Endothelial cell of umbilical vein (primary cell): ENCODE measurements at regions not wholly inside any gene's neighbourhood (a gene's known extent, or its start where the extent isn't known, plus 50 kb on each side); places are given as distances from the start of the nearest gene placed in this dataset.

Experiments
- BruUV-seq: library from RNA; stranded (reverse); fragments of 400-500 nt; replicated peaks from 2 replicates; lab custom pipeline; 2021; lab: Mats Ljungman, UMichigan
- CTCF ChIA-PET: fragments of 300-600, 350-600 bp; sonication (Branson Sonifier 250); formaldehyde crosslinking; loops from one replicate; lab custom pipeline; 2021; ENCODE audit warnings: antibody characterized with exemption, inconsistent platforms; lab: Charles Lee
- POLR2A ChIA-PET: fragments of 300-600, 350-600 bp; sonication (Branson Sonifier 250); formaldehyde crosslinking; loops from one replicate; lab custom pipeline; 2021; ENCODE audit warnings: antibody characterized with exemption, inconsistent platforms; lab: Charles Lee
- DNase-seq: peaks from one replicate; pipeline ENCODE4 v3.0.0-alpha.2; 2011; ENCODE audit warnings: low read depth, low spot score
- FAIRE-seq: peaks from 2 replicates; lab custom pipeline; 2011; peaks lifted over from hg19 to GRCh38; lab: Jason Lieb, UNC
- H2AFZ ChIP-seq: 2 replicates; pipeline ENCODE4 v1.6.0; 2012; ENCODE audit warnings: low read depth, low read length, control low read depth, inconsistent platforms
- H3K27ac ChIP-seq: 2 replicates; pipeline ENCODE4 v1.5.1; 2011; ENCODE audit warnings: low read depth, mild to moderate bottlenecking, control low read depth, low read length, moderate library complexity; ENCODE audit not compliant: insufficient read depth
- H3K27me3 ChIP-seq, 2 experiments: 2 replicates each; pipeline versions ENCODE4 v1.6.0 to v1.6.1; 2011; ENCODE audit warnings: low read length in 2 of 2, mixed read lengths in 1 of 2; ENCODE audit not compliant: control insufficient read depth in 2 of 2, insufficient read depth in 2 of 2
- H3K36me3 ChIP-seq, 2 experiments: 2 replicates in 1 of 2; 3 replicates in 1 of 2; pipeline ENCODE4 v1.5.1; 2011; ENCODE audit warnings: low read length in 2 of 2, mild to moderate bottlenecking in 1 of 2, moderate library complexity in 1 of 2; ENCODE audit not compliant: control insufficient read depth in 2 of 2, insufficient read depth in 2 of 2; ENCODE audit errors: extremely low read depth in 1 of 2
- H3K4me1 ChIP-seq: 3 replicates; pipeline ENCODE4 v1.5.1; 2011; ENCODE audit warnings: mild to moderate bottlenecking, low read length; ENCODE audit not compliant: control insufficient read depth, insufficient read depth; ENCODE audit errors: extremely low read depth
- H3K4me2 ChIP-seq: 2 replicates; pipeline ENCODE4 v1.6.1; 2011; ENCODE audit warnings: low read length, control low read depth, mixed read lengths; ENCODE audit not compliant: insufficient read depth
- H3K4me3 ChIP-seq, 3 experiments: fragments of 200-600 bp in 1 of 3; sonication (generic), shearing (Covaris generic) in 1 of 3; replicated peaks in 1 of 3; 2 replicates each; pipeline ENCODE4 v1.5.1; 2011 to 2016; ENCODE audit warnings: control low read depth in 3 of 3, low read length in 3 of 3, mild to moderate bottlenecking in 2 of 3, inconsistent platforms in 1 of 3, low read depth in 1 of 3, moderate library complexity in 1 of 3; ENCODE audit not compliant: insufficient read depth in 1 of 3
- H3K79me2 ChIP-seq: 2 replicates; pipeline ENCODE4 v1.6.0; 2012; ENCODE audit warnings: low read length, inconsistent platforms; ENCODE audit not compliant: control insufficient read depth, insufficient read depth
- H3K9ac ChIP-seq: replicated peaks from 2 replicates; pipeline ENCODE3; 2011; ENCODE audit warnings: low read length, control low read depth; ENCODE audit not compliant: insufficient read depth; ENCODE audit errors: extremely low read depth
- H3K9me1 ChIP-seq: replicated peaks from 3 replicates; pipeline ENCODE4 v1.6.0; 2011; ENCODE audit warnings: mild to moderate bottlenecking, low read length; ENCODE audit not compliant: control insufficient read depth, insufficient read depth; ENCODE audit errors: extremely low read depth
- H3K9me3 ChIP-seq: replicated peaks from 2 replicates; pipeline ENCODE4 v1.5.1; 2012; ENCODE audit warnings: low read length, inconsistent platforms; ENCODE audit not compliant: control insufficient read depth, insufficient read depth
- H4K20me1 ChIP-seq: replicated peaks from 2 replicates; pipeline ENCODE3; 2011; ENCODE audit warnings: mild to moderate bottlenecking, low read length; ENCODE audit not compliant: control insufficient read depth, insufficient read depth; ENCODE audit errors: extremely low read depth
- EZH2 ChIP-seq: IDR thresholded peaks from 2 replicates; pipeline ENCODE4 v1.6.1; 2012; ENCODE audit warnings: borderline replicate concordance, low read depth, mild to moderate bottlenecking, moderate library complexity, low read length, inconsistent platforms; ENCODE audit not compliant: severe bottlenecking
- FOS ChIP-seq: IDR thresholded peaks from 2 replicates; pipeline ENCODE4 v1.6.1; 2011; ENCODE audit warnings: mild to moderate bottlenecking, low read length, moderate library complexity, borderline replicate concordance; ENCODE audit not compliant: insufficient read depth
- GATA2 ChIP-seq: IDR thresholded peaks from 2 replicates; pipeline ENCODE4 v1.7.0; 2011; ENCODE audit warnings: low read depth, mild to moderate bottlenecking, moderate library complexity, mixed read lengths, low read length; ENCODE audit not compliant: insufficient read length, insufficient read depth
- JUN ChIP-seq: IDR thresholded peaks from 2 replicates; pipeline ENCODE4 v1.6.1; 2011; ENCODE audit warnings: borderline replicate concordance, low read depth; ENCODE audit not compliant: insufficient read length, insufficient read depth
- MYC ChIP-seq: IDR thresholded peaks from one replicate; pipeline ENCODE4 v1.6.1; 2011; ENCODE audit warnings: mild to moderate bottlenecking, low read depth, low read length
- POLR2A ChIP-seq: IDR thresholded peaks from 2 replicates; pipeline ENCODE4 v1.6.1; 2012; ENCODE audit warnings: low read depth, mild to moderate bottlenecking, control low read depth, low read length
- POLR2AphosphoS5 ChIP-seq: IDR thresholded peaks from 2 replicates; pipeline ENCODE4 v1.6.1; 2012; ENCODE audit warnings: low read depth, mild to moderate bottlenecking, control low read depth, low read length, moderate library complexity; ENCODE audit not compliant: insufficient read depth
- dilution Hi-C: fragments of 300-500 bp; cut with MboI; formaldehyde crosslinking; loops from one replicate; pipeline ENCODE4 v1.15.0; 2019; ENCODE audit warnings: low sequenced_read_pairs; ENCODE audit not compliant: extremely low pct_ligation_motif_present
- intact Hi-C: fragments of 100-400 bp; cut with micrococcal nuclease; formaldehyde crosslinking; loops from one replicate; pipeline ENCODE4 v1.10.0; 2022
- TF ChIP-seq, protein P1 (sequence below): IDR thresholded peaks from 2 replicates; pipeline ENCODE4 v1.6.1; 2011; ENCODE audit not compliant: insufficient read depth, insufficient read length
- TF ChIP-seq, protein P2 (sequence below), 2 donors: IDR thresholded peaks; 1 replicate in 1 of 2; 2 replicates in 1 of 2; pipeline ENCODE4 v1.5.1; 2011; ENCODE audit warnings: low read length in 2 of 2, mild to moderate bottlenecking in 2 of 2, moderate library complexity in 2 of 2, control low read depth in 1 of 2, inconsistent platforms in 1 of 2, low read depth in 1 of 2; ENCODE audit not compliant: insufficient read depth in 1 of 2; ENCODE audit errors: extremely low read depth in 1 of 2

DNA sequence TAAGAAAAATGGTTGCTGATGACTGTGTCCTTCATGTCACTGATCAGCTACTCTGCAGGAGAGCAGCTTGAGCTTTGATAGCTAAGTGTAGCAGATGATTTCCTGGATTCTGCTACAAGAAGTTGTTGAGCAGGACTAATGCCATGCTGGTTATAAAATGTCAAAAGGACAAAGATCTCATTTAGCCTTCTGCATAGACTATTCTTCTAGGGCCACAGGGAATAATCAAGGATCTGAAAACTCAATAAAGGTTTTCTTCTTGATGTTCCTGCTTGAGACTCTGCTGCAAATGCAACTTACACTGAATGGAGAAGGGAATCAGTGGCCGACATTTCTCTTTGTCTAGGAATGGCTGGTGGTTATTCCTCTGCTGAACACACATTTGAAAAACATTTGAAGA, 360.3 kb upstream of the PTCHD4 start:
- FAIRE-seq (no peak), DNase-seq (no peak)
- H3K27ac ChIP-seq = no peak overlapping the region
- H3K4me1 ChIP-seq = no peaks in the 10 kb centered on the region
- no peaks in the 10 kb centered on the region for H3K36me3 ChIP-seq
- ChIA-PET CTCF (interaction anchor here (1.2 to 1.6 kb wide), 2 partner anchors 384 kb away, joined by 4 read pairs; no protein-coding TSS in a partner anchor), POLR2A (no interaction called here)
- H3K79me2 ChIP-seq = no peaks in the 10 kb centered on the region
- no peaks in the 10 kb centered on the region for H3K27me3 ChIP-seq
- no peak overlapping the region for H3K4me3 ChIP-seq
- no peak overlapping the region for H3K4me2 ChIP-seq
- TF ChIP-seq, protein P1, sequence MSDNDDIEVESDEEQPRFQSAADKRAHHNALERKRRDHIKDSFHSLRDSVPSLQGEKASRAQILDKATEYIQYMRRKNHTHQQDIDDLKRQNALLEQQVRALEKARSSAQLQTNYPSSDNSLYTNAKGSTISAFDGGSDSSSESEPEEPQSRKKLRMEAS = no peak
- TF ChIP-seq EZH2 = no peak
- no peak for TF ChIP-seq FOS
- no peak for TF ChIP-seq POLR2A
- no peak for TF ChIP-seq JUN
- TF ChIP-seq MYC = no peak
- TF ChIP-seq GATA2 = no peak
- TF ChIP-seq POLR2AphosphoS5 = no peak
- TF ChIP-seq, protein P2, sequence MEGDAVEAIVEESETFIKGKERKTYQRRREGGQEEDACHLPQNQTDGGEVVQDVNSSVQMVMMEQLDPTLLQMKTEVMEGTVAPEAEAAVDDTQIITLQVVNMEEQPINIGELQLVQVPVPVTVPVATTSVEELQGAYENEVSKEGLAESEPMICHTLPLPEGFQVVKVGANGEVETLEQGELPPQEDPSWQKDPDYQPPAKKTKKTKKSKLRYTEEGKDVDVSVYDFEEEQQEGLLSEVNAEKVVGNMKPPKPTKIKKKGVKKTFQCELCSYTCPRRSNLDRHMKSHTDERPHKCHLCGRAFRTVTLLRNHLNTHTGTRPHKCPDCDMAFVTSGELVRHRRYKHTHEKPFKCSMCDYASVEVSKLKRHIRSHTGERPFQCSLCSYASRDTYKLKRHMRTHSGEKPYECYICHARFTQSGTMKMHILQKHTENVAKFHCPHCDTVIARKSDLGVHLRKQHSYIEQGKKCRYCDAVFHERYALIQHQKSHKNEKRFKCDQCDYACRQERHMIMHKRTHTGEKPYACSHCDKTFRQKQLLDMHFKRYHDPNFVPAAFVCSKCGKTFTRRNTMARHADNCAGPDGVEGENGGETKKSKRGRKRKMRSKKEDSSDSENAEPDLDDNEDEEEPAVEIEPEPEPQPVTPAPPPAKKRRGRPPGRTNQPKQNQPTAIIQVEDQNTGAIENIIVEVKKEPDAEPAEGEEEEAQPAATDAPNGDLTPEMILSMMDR (IDR thresholded peaks at IDR 0.05; ENCODE audit: extremely low read depth in 1 of 2, insufficient read depth in 1 of 2, low read depth in 1 of 2, low read length in 2 of 2) = no peak
- H3K9ac ChIP-seq = no peak overlapping the region
- no peaks in the 10 kb centered on the region for H4K20me1 ChIP-seq
- no peaks in the 10 kb centered on the region for H3K9me3 ChIP-seq
- intact Hi-C loops = no loop called here
- dilution Hi-C loops = no loop called here
- H3K9me1 ChIP-seq = no peaks in the 10 kb centered on the region
- no peak overlapping the region for H2AFZ ChIP-seq
- no TSS peak for BruUV-seq
